ENCODE measurements at regions not wholly inside any gene's neighbourhood (a gene's known extent, or its start where the extent isn't known, plus 50 kb on each side); places are given as distances from the start of the nearest gene placed in this dataset.

DNA sequence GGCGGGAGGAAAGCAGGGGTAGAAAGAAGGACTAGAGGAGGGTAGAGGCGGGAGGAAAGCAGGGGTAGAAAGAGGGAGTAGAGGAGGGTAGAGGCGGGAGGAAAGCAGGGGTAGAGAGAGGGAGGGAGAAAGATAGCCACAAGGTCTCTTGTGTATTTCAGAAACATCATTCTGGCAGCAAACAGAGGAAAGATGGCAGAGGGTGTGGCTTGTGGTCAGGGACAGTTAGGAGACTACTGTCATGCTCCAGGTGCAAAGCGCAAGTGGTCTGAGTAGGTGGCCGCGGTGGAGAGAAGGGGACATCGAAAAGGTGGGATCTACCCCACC is 82.4 kb upstream of the TAF1B start:
- no peak overlapping the region for H3K27ac ChIP-seq
- TF ChIP-seq CTCF (conservative IDR thresholded peaks at IDR 0.05) = no peak

DNA sequence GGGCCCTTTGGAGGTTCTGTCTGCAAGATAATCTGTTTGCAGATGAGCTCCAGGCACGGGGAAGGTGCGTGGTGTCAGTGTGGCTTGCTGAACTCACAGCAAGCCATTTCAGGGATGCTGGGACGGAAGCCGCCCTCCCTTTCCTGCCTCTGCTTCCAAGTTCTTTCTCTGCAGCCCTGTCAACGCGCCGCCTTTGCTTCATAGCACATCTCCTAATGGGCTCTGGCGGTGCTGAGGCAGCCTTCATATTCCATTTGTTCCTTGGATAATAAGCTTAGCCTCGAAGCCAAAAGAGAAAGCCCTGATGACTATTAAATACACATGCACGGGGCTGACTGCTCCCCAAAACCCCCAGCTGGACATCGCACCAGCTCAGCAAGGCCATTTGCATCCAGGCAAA is 81.7 kb upstream of the TAF1B start:
- no peak overlapping the region for H3K27ac ChIP-seq
- TF ChIP-seq CTCF (conservative IDR thresholded peaks at IDR 0.05) = no peak

DNA sequence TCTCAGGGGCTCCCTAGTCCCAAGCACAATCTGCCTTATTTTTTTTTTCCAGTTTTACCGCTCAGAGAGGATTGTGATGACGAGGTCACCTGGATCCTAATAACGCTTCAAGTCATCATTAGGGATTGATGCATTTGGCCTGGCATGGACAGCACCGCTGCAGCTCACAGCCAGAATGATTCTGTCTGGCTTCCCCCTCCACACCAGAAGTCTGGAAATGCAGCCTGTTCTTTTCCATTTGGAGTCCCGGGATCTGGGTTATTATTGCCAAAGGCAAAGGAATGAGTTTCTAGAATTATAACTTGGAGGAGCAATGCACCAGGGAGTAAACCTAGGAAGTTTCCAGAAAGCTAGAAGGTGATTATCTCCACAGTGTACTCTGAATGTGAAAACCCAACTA is 81.1 kb upstream of the TAF1B start:
- TF ChIP-seq CTCF (conservative IDR thresholded peaks at IDR 0.05) = no peak
- no peak overlapping the region for H3K27ac ChIP-seq

- no peak overlapping the region for H3K27ac ChIP-seq
- TF ChIP-seq CTCF (conservative IDR thresholded peaks at IDR 0.05) = no peak
These were observed 80.3 kb upstream of the TAF1B start for GRCh38 chr2:9762941-9763340.

DNA sequence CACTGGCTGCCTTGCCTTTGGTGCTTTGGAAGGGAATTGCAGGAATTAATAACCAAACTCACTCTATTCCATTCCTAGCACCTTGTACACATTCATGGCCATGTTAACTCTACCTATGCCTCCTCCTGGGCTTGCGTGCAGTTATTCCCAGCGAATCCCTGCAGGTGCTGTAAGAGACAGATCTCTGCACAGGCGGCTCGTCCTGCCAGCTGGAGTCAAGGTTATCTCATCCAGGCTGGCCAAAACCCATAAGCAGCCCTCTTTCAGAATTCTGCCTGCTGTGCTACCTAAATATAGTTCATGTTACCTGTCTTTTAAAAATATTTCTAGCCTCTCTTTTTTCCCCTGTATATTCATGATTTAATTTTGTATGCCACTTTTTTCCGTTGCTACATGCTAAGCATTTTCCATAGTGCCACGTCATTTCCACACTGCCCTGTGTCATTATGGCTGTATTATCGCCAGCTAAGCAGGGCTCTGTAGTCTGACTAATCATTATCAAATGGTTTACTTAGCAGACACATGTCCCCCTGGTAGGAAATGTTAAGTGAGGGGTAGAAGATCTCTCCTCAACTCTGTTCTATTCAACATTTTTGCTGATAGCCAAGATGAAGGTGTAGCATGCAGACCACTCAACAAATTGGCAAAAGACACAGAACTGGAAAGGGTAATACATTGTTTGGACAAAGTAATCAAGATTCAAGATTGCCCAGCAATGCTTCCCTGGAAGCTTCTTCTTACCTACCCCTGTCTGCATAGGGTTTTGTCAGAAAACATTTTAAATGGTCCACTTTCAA is 79.7 kb upstream of the TAF1B start:
- TF ChIP-seq CTCF (conservative IDR thresholded peaks at IDR 0.05) = no peak
- no peak overlapping the region for H3K27ac ChIP-seq

DNA sequence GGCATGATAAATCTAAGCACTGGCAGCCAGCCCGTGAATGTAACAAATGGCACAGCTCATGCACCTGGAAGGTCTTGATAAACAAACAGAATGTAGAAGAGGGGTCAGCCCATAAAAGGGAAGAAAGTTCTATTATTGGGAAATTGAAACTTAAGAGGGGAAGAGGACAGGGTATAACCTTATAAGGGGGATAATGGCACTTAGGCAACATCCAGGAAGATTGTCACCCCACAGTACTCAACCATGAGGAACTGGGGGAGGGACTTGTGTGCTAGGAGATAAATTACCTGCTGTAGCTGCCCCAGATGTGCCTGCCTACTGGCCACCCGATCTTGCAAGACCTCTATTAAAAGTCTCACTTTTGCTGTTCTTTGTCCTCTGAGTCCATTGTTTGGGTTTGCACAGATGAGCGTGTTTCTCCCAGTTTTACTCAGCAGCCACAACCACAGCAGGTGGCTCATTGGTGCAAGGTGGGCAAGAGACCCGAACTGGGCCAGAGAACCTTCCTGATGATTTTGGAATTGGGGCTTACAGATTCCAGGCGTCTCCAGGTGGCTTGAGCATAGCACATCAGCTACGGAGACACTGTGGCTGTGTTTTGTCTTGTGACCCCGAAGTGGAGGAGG is 79.0 kb upstream of the TAF1B start:
- no peak overlapping the region for H3K27ac ChIP-seq
- no peak for TF ChIP-seq CTCF (conservative IDR thresholded peaks at IDR 0.05)

- no peak for TF ChIP-seq CTCF (conservative IDR thresholded peaks at IDR 0.05)
- H3K27ac ChIP-seq = no peak overlapping the region
These were observed 77.4 kb upstream of the TAF1B start for GRCh38 chr2:9765611-9766531.
